HepG2 (cell line): ENCODE measurements at regions not wholly inside any gene's neighbourhood (a gene's known extent, or its start where the extent isn't known, plus 50 kb on each side); places are given as distances from the start of the nearest gene placed in this dataset.

Experiments
- ATAC-seq: fragments of 200-7000 bp; cut with Tn5 transposase; 3 replicates; pipeline ENCODE4 v1.9.1; 2020; ENCODE audit warnings: mild to moderate bottlenecking, moderate library complexity
- BruUV-seq: library from RNA; stranded (reverse); fragments of 400-500 nt; replicated peaks from 2 replicates; lab custom pipeline; 2021; lab: Mats Ljungman, UMichigan
- CTCF ChIA-PET: fragments of 300-600 bp; formaldehyde crosslinking; extraction: SDS; loops from one replicate; lab custom pipeline; 2021; ENCODE audit warnings: low total read pairs, inconsistent platforms, low intra/inter-chr PET ratio; lab: Yijun Ruan, JAX
- POLR2A ChIA-PET: fragments of 350-600 bp; sonication (Branson Sonifier 250); formaldehyde crosslinking; loops from one replicate; lab custom pipeline; 2020; ENCODE audit warnings: antibody characterized with exemption, inconsistent platforms; lab: Yijun Ruan, JAX
- DNase-seq: peaks from one replicate; pipeline ENCODE4 v3.0.0-alpha.2; 2015; ENCODE audit warnings: low spot score
- FAIRE-seq: peaks from 3 replicates; lab custom pipeline; 2011; peaks lifted over from hg19 to GRCh38; lab: Jason Lieb, UNC
- H2AFZ ChIP-seq: one replicate; pipeline ENCODE4 v1.6.1; 2011; ENCODE audit warnings: low read length, inconsistent platforms
- H3K27ac ChIP-seq: fragments of 300-600 bp; 3 replicates; pipeline ENCODE4 v1.8.0; 2011; ENCODE audit warnings: mixed run types, mild to moderate bottlenecking, mixed read lengths, low read length, inconsistent platforms; ENCODE audit not compliant: insufficient read depth; ENCODE audit errors: extremely low read length
- H3K27me3 ChIP-seq, 2 experiments: fragments of 200-600 bp in 1 of 2; 2 replicates in 1 of 2; 3 replicates in 1 of 2; pipeline versions ENCODE4 v1.6.0 to v1.8.0; 2011; ENCODE audit warnings: low read length in 2 of 2, mild to moderate bottlenecking in 2 of 2, moderate library complexity in 2 of 2, inconsistent platforms in 1 of 2; ENCODE audit not compliant: insufficient read depth in 2 of 2, control insufficient read depth in 1 of 2
- H3K36me3 ChIP-seq, 2 experiments: fragments of 200-600 bp in 1 of 2; replicated peaks in 1 of 2; 2 replicates in 1 of 2; 3 replicates in 1 of 2; pipeline versions ENCODE4 v1.5.1 to v1.8.0; 2011; ENCODE audit warnings: low read length in 2 of 2, inconsistent platforms in 1 of 2; ENCODE audit not compliant: insufficient read depth in 2 of 2, control insufficient read depth in 1 of 2
- H3K4me1 ChIP-seq: 2 replicates; pipeline ENCODE4 v1.5.1; 2012; ENCODE audit warnings: low read length, inconsistent platforms; ENCODE audit not compliant: insufficient read depth
- H3K4me2 ChIP-seq: 2 replicates; pipeline ENCODE4 v1.6.0; 2011; ENCODE audit warnings: low read depth, low read length, inconsistent platforms
- H3K4me3 ChIP-seq, 3 experiments: fragments of 200-600 bp in 1 of 3; sonication (generic), shearing (Covaris generic) in 1 of 3; replicated peaks in 1 of 3; 2 replicates each; pipeline ENCODE4 v1.5.1; 2011 to 2016; ENCODE audit warnings: low read length in 3 of 3, inconsistent platforms in 2 of 3, low read depth in 2 of 3, mild to moderate bottlenecking in 2 of 3, control low read depth in 1 of 3, mixed read lengths in 1 of 3; ENCODE audit not compliant: insufficient read depth in 1 of 3
- H3K79me2 ChIP-seq: one replicate; pipeline ENCODE4 v1.6.1; 2011; ENCODE audit warnings: low read length, inconsistent platforms; ENCODE audit not compliant: insufficient read depth
- H3K9ac ChIP-seq: 2 replicates; pipeline ENCODE4 v1.6.0; 2011; ENCODE audit warnings: mild to moderate bottlenecking, low read depth, low read length, inconsistent platforms; ENCODE audit not compliant: insufficient read depth
- H3K9me3 ChIP-seq: 2 replicates; pipeline ENCODE4 v1.5.1; 2012; ENCODE audit warnings: mild to moderate bottlenecking, low read length
- H4K20me1 ChIP-seq: 2 replicates; pipeline ENCODE4 v1.6.0; 2011; ENCODE audit warnings: inconsistent platforms, mild to moderate bottlenecking, low read length, moderate library complexity; ENCODE audit not compliant: insufficient read depth
- BCLAF1 ChIP-seq: fragments of 450-650 bp; IDR thresholded peaks from 2 replicates; pipeline ENCODE4 v1.6.1; 2017; ENCODE audit warnings: mild to moderate bottlenecking
- CREM ChIP-seq, 2 experiments: sonication (generic) in 1 of 2; formaldehyde crosslinking in 1 of 2; IDR thresholded peaks; 2 replicates each; pipeline versions ENCODE4 v1.4.0 to v1.6.1; 2016 to 2020; ENCODE audit warnings: antibody characterized with exemption in 1 of 2, mild to moderate bottlenecking in 1 of 2, missing genetic modification reagents in 1 of 2
- HNRNPK ChIP-seq: fragments of 200-400 bp; formaldehyde crosslinking; IDR thresholded peaks from 2 replicates; pipeline ENCODE4 v1.6.1; 2018; ENCODE audit warnings: low read length, low read depth, moderate library complexity, mild to moderate bottlenecking; ENCODE audit not compliant: poor library complexity, severe bottlenecking
- MTF2 ChIP-seq: sonication (generic); formaldehyde crosslinking; IDR thresholded peaks from 2 replicates; pipeline ENCODE4 v1.5.0; 2020; ENCODE audit warnings: missing genetic modification reagents, borderline replicate concordance
- NR2F2 ChIP-seq: IDR thresholded peaks from 2 replicates; pipeline ENCODE4 v1.6.1; 2012; ENCODE audit warnings: low read depth, inconsistent platforms, borderline replicate concordance
- PAF1 ChIP-seq: IDR thresholded peaks from 2 replicates; pipeline ENCODE4 v1.6.1; 2016; ENCODE audit warnings: missing genetic modification reagents, missing compliant biosample characterization
- ZFY ChIP-seq: sonication (generic); formaldehyde crosslinking; IDR thresholded peaks from 2 replicates; pipeline ENCODE4 v1.4.0; 2020; ENCODE audit warnings: missing genetic modification reagents
- ZNF251 ChIP-seq: sonication (generic); formaldehyde crosslinking; IDR thresholded peaks from 2 replicates; pipeline ENCODE4 v1.9.0; 2021; ENCODE audit warnings: mild to moderate bottlenecking, missing genetic modification reagents
- ZNF570 ChIP-seq: sonication (generic); formaldehyde crosslinking; IDR thresholded peaks from 2 replicates; pipeline ENCODE4 v1.4.0; 2020; ENCODE audit warnings: mild to moderate bottlenecking, missing genetic modification reagents, borderline replicate concordance
- ZNF770 ChIP-seq: sonication (generic); formaldehyde crosslinking; IDR thresholded peaks from 2 replicates; pipeline ENCODE4 v1.5.0; 2020; ENCODE audit warnings: mild to moderate bottlenecking, missing genetic modification reagents
- ZXDC ChIP-seq: sonication (generic); formaldehyde crosslinking; IDR thresholded peaks from 2 replicates; pipeline ENCODE4 v1.5.0; 2020; ENCODE audit warnings: mild to moderate bottlenecking, missing genetic modification reagents
- WGBS: methylation state at CpG from one replicate; pipeline ENCODE4 v1.1.6; 2017; ENCODE audit warnings: low lambda C conversion rate; 5-methylcytosine and 5-hydroxymethylcytosine counted together
- in situ Hi-C: cut with HindIII; loops from 2 replicates; pipeline ENCODE4 v1.10.0; 2017; ENCODE audit warnings: low pct_unique_long_range_greater_than_20kb; ENCODE audit not compliant: extremely low pct_ligation_motif_present
- intact Hi-C: fragments of 100-400 bp; cut with micrococcal nuclease; formaldehyde crosslinking; loops from one replicate; pipeline ENCODE4 v1.10.0; 2022; ENCODE audit not compliant: unreplicated experiment
- TF ChIP-seq, protein P1 (sequence below): sonication (generic); formaldehyde crosslinking; IDR thresholded peaks from 2 replicates; pipeline ENCODE4 v1.9.0; 2021; ENCODE audit warnings: missing genetic modification reagents, mild to moderate bottlenecking, borderline replicate concordance
- TF ChIP-seq, protein P2 (sequence below): IDR thresholded peaks from 2 replicates; pipeline ENCODE4 v1.6.1; 2016; ENCODE audit warnings: mild to moderate bottlenecking, missing biosample characterization, missing genetic modification reagents

DNA sequence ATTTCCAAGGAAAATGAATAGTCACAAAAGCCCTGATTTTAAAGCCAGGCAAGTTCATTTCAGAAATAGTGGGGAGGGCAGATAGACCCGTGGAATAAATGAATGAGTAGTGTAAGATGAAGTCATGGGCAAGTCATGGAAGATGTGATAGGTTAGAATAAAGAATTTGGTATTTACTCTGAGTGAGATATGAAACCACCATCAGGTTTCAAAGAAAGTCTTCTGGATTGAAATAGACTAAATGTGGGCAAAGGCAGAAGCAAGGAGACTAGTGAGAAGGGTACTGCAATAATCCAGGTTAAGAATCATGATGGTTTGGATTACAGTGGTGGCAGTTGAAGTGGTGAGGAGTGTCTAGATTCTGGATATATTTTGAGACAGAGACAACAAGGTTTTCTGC is 218.5 kb upstream of the AFF2 start:
- 0% methylated on average over 1 of the region's 1 CpG for WGBS
- in situ Hi-C loops = no loop called here
- Histone ChIP-seq H3K4me3 (no peak overlapping the region), H2AFZ (no peak overlapping the region), H3K27me3 (no peaks in the 10 kb centered on the region), H3K36me3 (no peaks in the 10 kb centered on the region), H3K79me2 (no peaks in the 10 kb centered on the region), H3K9me3 (no peaks in the 10 kb centered on the region), H3K9ac (no peak overlapping the region), H3K4me1 (no peaks in the 10 kb centered on the region), H3K27ac (no peak overlapping the region), H4K20me1 (no peaks in the 10 kb centered on the region), H3K4me2 (no peak overlapping the region)
- DNase-seq (no peak), ATAC-seq (no peak), FAIRE-seq (no peak)
- POLR2A ChIA-PET = no interaction called here
- intact Hi-C loops = no loop called here
- no TSS peak for BruUV-seq
- CTCF ChIA-PET = no interaction called here
- TF ChIP-seq HNRNPK = no peak
- TF ChIP-seq ZFY (CRISPR knock-in tag) = no peak
- TF ChIP-seq, protein P1, sequence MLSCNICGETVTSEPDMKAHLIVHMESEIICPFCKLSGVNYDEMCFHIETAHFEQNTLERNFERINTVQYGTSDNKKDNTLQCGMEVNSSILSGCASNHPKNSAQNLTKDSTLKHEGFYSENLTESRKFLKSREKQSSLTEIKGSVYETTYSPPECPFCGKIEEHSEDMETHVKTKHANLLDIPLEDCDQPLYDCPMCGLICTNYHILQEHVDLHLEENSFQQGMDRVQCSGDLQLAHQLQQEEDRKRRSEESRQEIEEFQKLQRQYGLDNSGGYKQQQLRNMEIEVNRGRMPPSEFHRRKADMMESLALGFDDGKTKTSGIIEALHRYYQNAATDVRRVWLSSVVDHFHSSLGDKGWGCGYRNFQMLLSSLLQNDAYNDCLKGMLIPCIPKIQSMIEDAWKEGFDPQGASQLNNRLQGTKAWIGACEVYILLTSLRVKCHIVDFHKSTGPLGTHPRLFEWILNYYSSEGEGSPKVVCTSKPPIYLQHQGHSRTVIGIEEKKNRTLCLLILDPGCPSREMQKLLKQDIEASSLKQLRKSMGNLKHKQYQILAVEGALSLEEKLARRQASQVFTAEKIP = no peak
- TF ChIP-seq NR2F2 = no peak
- no peak for TF ChIP-seq ZXDC (CRISPR knock-in tag)
- no peak for TF ChIP-seq PAF1 (CRISPR knock-in tag)
- TF ChIP-seq BCLAF1 = no peak
- no peak for TF ChIP-seq ZNF570 (CRISPR knock-in tag)
- TF ChIP-seq ZNF770 (CRISPR knock-in tag) = no peak
- TF ChIP-seq CREM (IDR thresholded peaks at IDR 0.05) = no peak
- no peak for TF ChIP-seq CREM (CRISPR knock-in tag; IDR thresholded peaks at IDR 0.05)
- TF ChIP-seq MTF2 (CRISPR knock-in tag) = no peak
- TF ChIP-seq, protein P2, sequence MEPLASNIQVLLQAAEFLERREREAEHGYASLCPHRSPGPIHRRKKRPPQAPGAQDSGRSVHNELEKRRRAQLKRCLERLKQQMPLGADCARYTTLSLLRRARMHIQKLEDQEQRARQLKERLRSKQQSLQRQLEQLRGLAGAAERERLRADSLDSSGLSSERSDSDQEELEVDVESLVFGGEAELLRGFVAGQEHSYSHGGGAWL (CRISPR knock-in tag) = no peak
- TF ChIP-seq ZNF251 (CRISPR knock-in tag) = no peak
